ENCODE measurements at regions not wholly inside any gene's neighbourhood (a gene's known extent, or its start where the extent isn't known, plus 50 kb on each side); places are given as distances from the start of the nearest gene placed in this dataset.
"Not testable (repeated sequence)": the region's sequence is repeated elsewhere in the genome, so short reads cannot be mapped to it uniquely, and the experiment has no call there.

- in situ Hi-C loops (cut with MboI; ENCODE audit: low sequenced_read_pairs, unreplicated experiment), result no loop called here
- TF ChIP-seq CTCF (IDR thresholded peaks at IDR 0.05; ENCODE audit: borderline replicate concordance, control extremely low read depth, extremely low read depth, insufficient read depth, missing control alignments), result no peak
Observed at GRCh38 chrX:7346021-7346420, 198.1 kb upstream of the PUDP start.

GRCh38 chrX:7343181-7343580 is 195.2 kb upstream of the PUDP start:
- in situ Hi-C loops (cut with MboI; ENCODE audit: low sequenced_read_pairs, unreplicated experiment), result no loop called here
- no peak for TF ChIP-seq CTCF (IDR thresholded peaks at IDR 0.05; ENCODE audit: borderline replicate concordance, control extremely low read depth, extremely low read depth, insufficient read depth, missing control alignments)
- DNase-seq (ENCODE audit: low spot score), result no peak

More at GRCh38 chrX:7346021-7346420, 198.1 kb upstream of the PUDP start:
- no peak for DNase-seq (ENCODE audit: low spot score)

GRCh38 chrX:7335816-7336362 is 187.9 kb upstream of the PUDP start:
- in situ Hi-C loops (cut with MboI; ENCODE audit: low sequenced_read_pairs, unreplicated experiment); DNase-seq (ENCODE audit: low spot score): not testable (repeated sequence)

- TF ChIP-seq CTCF (IDR thresholded peaks at IDR 0.05; ENCODE audit: borderline replicate concordance, control extremely low read depth, extremely low read depth, insufficient read depth, missing control alignments), result no peak
- DNase-seq (ENCODE audit: low spot score), result no peak
- in situ Hi-C loops (cut with MboI; ENCODE audit: low sequenced_read_pairs, unreplicated experiment), result no loop called here
Observed at GRCh38 chrX:7334253-7334935, 186.4 kb upstream of the PUDP start.

- TF ChIP-seq CTCF (IDR thresholded peaks at IDR 0.05; ENCODE audit: borderline replicate concordance, control extremely low read depth, extremely low read depth, insufficient read depth, missing control alignments), result no peak
- in situ Hi-C loops (cut with MboI; ENCODE audit: low sequenced_read_pairs, unreplicated experiment), result no loop called here
- no peak for DNase-seq (ENCODE audit: low spot score)
Observed at GRCh38 chrX:7330971-7331746, 183.2 kb upstream of the PUDP start.

- in situ Hi-C loops (cut with MboI; ENCODE audit: low sequenced_read_pairs, unreplicated experiment), result no loop called here
- no peak for DNase-seq (ENCODE audit: low spot score)
- no peak for TF ChIP-seq CTCF (IDR thresholded peaks at IDR 0.05; ENCODE audit: borderline replicate concordance, control extremely low read depth, extremely low read depth, insufficient read depth, missing control alignments)
Observed at GRCh38 chrX:7330556-7330955, 182.6 kb upstream of the PUDP start.

GRCh38 chrX:7318661-7319060 is 170.7 kb upstream of the PUDP start:
- DNase-seq (ENCODE audit: low spot score), result no peak
- TF ChIP-seq CTCF (IDR thresholded peaks at IDR 0.05; ENCODE audit: borderline replicate concordance, control extremely low read depth, extremely low read depth, insufficient read depth, missing control alignments), result no peak
- in situ Hi-C loops (cut with MboI; ENCODE audit: low sequenced_read_pairs, unreplicated experiment), result no loop called here

All from GM13976 (cell line).